ENCODE measurements at regions not wholly inside any gene's neighbourhood (a gene's known extent, or its start where the extent isn't known, plus 50 kb on each side); places are given as distances from the start of the nearest gene placed in this dataset.
"Not testable (repeated sequence)": the region's sequence is repeated elsewhere in the genome, so short reads cannot be mapped to it uniquely, and the experiment has no call there.

DNA sequence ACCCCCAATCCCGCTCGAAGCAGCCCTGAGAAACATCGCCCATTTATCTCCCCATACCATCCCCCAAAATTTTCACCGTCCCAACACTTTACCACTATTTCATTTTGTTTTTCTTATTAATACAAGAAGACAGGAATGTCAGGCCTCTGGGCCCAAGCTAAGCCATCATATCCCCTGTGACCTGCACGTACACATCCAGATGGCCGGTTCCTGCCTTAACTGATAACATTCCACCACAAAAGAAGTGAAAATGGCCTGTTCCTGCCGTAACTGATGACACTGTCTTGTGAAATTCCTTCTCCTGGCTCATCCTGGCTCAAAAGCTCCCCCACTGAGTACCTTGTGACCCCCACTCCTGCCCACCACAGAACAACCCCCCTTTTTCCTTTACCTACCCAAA, 129.8 kb upstream of the ATXN1 start:
- not testable (repeated sequence) for DNase-seq (ENCODE audit: low read depth, low spot score)

GRCh38 chr6:16885411-16886160, 124.3 kb upstream of the ATXN1 start:
- WGBS (ENCODE audit: insufficient coverage, insufficient read length): no CpG with 5 or more reads among the region's 4 CpGs
- Histone ChIP-seq H3K9me3 (ENCODE audit: control insufficient read depth, insufficient read depth, low read length) (no peaks in the 10 kb centered on the region; the same call in 1 of the 2 replicates), H3K27ac (ENCODE audit: low read length) (no peak overlapping the region), H3K4me1 (ENCODE audit: control insufficient read depth, insufficient read depth, low read length) (no peaks in the 10 kb centered on the region), H3K4me3 (ENCODE audit: low read length) (no peak overlapping the region), H3K27me3 (ENCODE audit: control insufficient read depth, insufficient read depth, low read length) (no peaks in the 10 kb centered on the region), H3K36me3 (ENCODE audit: control insufficient read depth, insufficient read depth, low read length) (no peaks in the 10 kb centered on the region)
- no peak for DNase-seq (ENCODE audit: low read depth, low spot score)

More for the DNA sequence above, 129.8 kb upstream of the ATXN1 start:
- H3K36me3 ChIP-seq (ENCODE audit: control insufficient read depth, insufficient read depth, low read length); H3K27me3 ChIP-seq (ENCODE audit: control insufficient read depth, insufficient read depth, low read length); H3K4me1 ChIP-seq (ENCODE audit: control insufficient read depth, insufficient read depth, low read length); H3K27ac ChIP-seq (ENCODE audit: low read length); H3K4me3 ChIP-seq (ENCODE audit: low read length); H3K9me3 ChIP-seq (ENCODE audit: control insufficient read depth, insufficient read depth, low read length): not testable (repeated sequence)
- WGBS (ENCODE audit: insufficient coverage, insufficient read length): 98% methylated on average over 4 of the region's 7 CpGs

- no peaks in the 10 kb centered on the region for H3K27me3 ChIP-seq (ENCODE audit: control insufficient read depth, insufficient read depth, low read length)
- H3K36me3 ChIP-seq (ENCODE audit: control insufficient read depth, insufficient read depth, low read length): no peaks in the 10 kb centered on the region
- no CpG with 5 or more reads among the region's 1 CpG for WGBS (ENCODE audit: insufficient coverage, insufficient read length)
- H3K27ac ChIP-seq (ENCODE audit: low read length): no peak overlapping the region
- no peak overlapping the region for H3K4me3 ChIP-seq (ENCODE audit: low read length)
- H3K4me1 ChIP-seq (ENCODE audit: control insufficient read depth, insufficient read depth, low read length): no peaks in the 10 kb centered on the region
- no peak for DNase-seq (ENCODE audit: low read depth, low spot score)
- H3K9me3 ChIP-seq (ENCODE audit: control insufficient read depth, insufficient read depth, low read length): no peaks in the 10 kb centered on the region; the same call in 1 of the 2 replicates
Measured at GRCh38 chr6:16884526-16884925, 123.3 kb upstream of the ATXN1 start.

DNA sequence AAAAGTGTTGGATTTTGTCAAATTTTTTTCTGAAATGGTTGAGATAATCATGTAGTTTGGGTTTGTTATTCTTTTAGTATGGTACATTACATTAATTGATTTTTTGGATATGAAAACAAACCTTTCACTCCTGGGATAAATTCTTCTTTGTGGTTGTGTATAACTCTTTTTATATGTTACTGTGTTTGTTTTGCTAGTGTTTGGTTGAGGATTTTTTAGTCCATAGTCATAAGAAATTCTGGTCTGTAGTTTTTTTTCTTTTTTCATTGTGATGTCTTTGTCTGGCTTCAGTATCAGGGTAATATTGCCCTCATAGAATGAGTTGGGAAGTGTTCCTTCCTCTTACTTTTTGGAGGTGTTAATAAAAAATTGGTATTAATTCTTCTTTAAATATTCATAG, 122.2 kb upstream of the ATXN1 start:
- no peaks in the 10 kb centered on the region for H3K4me1 ChIP-seq (ENCODE audit: control insufficient read depth, insufficient read depth, low read length)
- H3K4me3 ChIP-seq (ENCODE audit: low read length): no peak overlapping the region
- no peaks in the 10 kb centered on the region for H3K27me3 ChIP-seq (ENCODE audit: control insufficient read depth, insufficient read depth, low read length)
- no peak overlapping the region for H3K27ac ChIP-seq (ENCODE audit: low read length)
- H3K36me3 ChIP-seq (ENCODE audit: control insufficient read depth, insufficient read depth, low read length): no peaks in the 10 kb centered on the region
- DNase-seq (ENCODE audit: low read depth, low spot score): no peak
- H3K9me3 ChIP-seq (ENCODE audit: control insufficient read depth, insufficient read depth, low read length): no peaks in the 10 kb centered on the region; the same call in 1 of the 2 replicates

DNA sequence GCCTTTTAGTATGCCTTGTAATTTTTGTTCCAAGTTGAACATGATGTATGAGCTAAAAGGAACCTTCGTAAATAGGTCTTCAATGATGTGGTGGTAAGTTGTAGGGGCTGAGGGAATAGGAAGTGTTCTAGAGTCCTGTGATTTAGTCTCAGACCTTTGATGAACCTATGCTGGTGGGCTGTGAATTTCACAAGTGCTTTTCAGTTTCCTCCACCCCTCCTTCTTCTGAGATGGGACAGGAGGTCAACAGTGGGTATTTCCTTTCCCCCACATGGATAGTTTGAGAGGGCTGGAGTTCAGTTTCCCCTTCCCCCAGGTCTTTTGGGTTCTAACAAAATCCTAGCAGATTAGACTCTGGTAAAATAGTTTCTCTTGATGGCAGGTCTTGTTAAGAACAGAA, 121.0 kb upstream of the ATXN1 start:
- no peaks in the 10 kb centered on the region; the same call in 1 of the 2 replicates for H3K9me3 ChIP-seq (ENCODE audit: control insufficient read depth, insufficient read depth, low read length)
- H3K36me3 ChIP-seq (ENCODE audit: control insufficient read depth, insufficient read depth, low read length): no peaks in the 10 kb centered on the region
- WGBS (ENCODE audit: insufficient coverage, insufficient read length): no CpG with 5 or more reads among the region's 1 CpG
- H3K4me3 ChIP-seq (ENCODE audit: low read length): no peak overlapping the region
- H3K27ac ChIP-seq (ENCODE audit: low read length): no peak overlapping the region
- H3K4me1 ChIP-seq (ENCODE audit: control insufficient read depth, insufficient read depth, low read length): no peaks in the 10 kb centered on the region
- no peaks in the 10 kb centered on the region for H3K27me3 ChIP-seq (ENCODE audit: control insufficient read depth, insufficient read depth, low read length)
- DNase-seq (ENCODE audit: low read depth, low spot score): no peak

DNA sequence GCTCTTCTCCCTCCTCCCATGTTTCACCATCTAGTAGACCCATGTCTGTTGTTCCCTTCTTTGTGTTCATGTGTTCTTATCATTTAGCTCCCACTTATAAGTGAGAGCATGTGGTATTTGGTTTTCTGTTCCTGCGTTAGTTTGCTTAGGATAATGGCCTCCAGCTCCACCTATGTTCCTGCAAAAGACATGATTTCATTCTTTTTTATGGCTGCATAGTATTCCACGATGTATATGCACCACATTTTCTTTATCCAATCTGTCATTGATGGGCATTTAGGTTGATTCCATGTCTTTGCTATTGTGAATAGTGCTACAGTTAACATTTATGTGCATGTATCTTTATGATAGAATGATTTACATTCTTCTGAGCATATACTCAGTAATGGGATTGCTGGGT, 115.6 kb upstream of the ATXN1 start:
- H3K4me3 ChIP-seq (ENCODE audit: low read length); H3K27me3 ChIP-seq (ENCODE audit: control insufficient read depth, insufficient read depth, low read length); H3K27ac ChIP-seq (ENCODE audit: low read length); H3K9me3 ChIP-seq (ENCODE audit: control insufficient read depth, insufficient read depth, low read length); H3K36me3 ChIP-seq (ENCODE audit: control insufficient read depth, insufficient read depth, low read length); DNase-seq (ENCODE audit: low read depth, low spot score); H3K4me1 ChIP-seq (ENCODE audit: control insufficient read depth, insufficient read depth, low read length): not testable (repeated sequence)
- WGBS (ENCODE audit: insufficient coverage, insufficient read length): no CpG with 5 or more reads among the region's 2 CpGs

- Histone ChIP-seq H3K27me3 (ENCODE audit: control insufficient read depth, insufficient read depth, low read length) (no peaks in the 10 kb centered on the region), H3K36me3 (ENCODE audit: control insufficient read depth, insufficient read depth, low read length) (no peaks in the 10 kb centered on the region), H3K9me3 (ENCODE audit: control insufficient read depth, insufficient read depth, low read length) (no peaks in the 10 kb centered on the region), H3K4me3 (ENCODE audit: low read length) (no peak overlapping the region), H3K27ac (ENCODE audit: low read length) (no peak overlapping the region), H3K4me1 (ENCODE audit: control insufficient read depth, insufficient read depth, low read length) (no peaks in the 10 kb centered on the region)
- no peak for DNase-seq (ENCODE audit: low read depth, low spot score)
- no CpG with 5 or more reads among the region's 3 CpGs for WGBS (ENCODE audit: insufficient coverage, insufficient read length)
Measured at GRCh38 chr6:16876201-16876600, 114.9 kb upstream of the ATXN1 start.

- WGBS (ENCODE audit: insufficient coverage, insufficient read length): no CpG with 5 or more reads among the region's 3 CpGs
Measured at GRCh38 chr6:16873698-16874097, 112.4 kb upstream of the ATXN1 start.

DNA sequence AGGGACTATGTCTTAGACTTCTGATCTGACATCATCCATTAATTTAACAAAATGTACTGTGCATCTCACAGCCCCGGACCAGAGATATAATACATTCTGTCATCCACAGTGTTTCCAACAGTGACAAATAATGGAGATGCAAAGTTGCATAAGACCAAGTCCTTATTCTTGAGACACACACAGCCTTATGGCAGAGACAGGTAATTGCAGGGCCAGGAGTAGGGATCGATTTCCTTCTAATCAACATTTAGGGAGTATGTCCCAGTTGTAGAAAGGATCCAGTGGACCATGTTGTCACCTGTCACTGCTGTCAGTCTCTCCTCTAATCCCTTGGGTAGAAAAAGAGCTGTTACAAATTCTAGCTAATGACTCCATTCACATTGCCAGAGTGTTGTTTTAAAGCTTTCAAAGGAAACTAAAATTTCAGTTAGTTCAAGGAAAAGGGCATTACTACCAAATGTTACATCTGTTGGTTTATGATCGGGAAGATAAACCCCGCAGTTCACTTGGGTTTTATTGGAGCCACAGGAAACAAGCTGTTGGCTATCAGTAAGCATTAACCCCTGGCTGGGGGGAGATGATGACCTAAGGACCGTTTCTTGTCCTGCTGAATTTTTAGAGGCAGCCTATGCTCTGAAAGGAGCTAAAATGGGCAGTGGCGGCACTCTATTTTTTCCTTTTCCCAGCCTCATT, 111.4 kb upstream of the ATXN1 start:
- Histone ChIP-seq H3K4me1 (ENCODE audit: control insufficient read depth, insufficient read depth, low read length) (no peaks in the 10 kb centered on the region), H3K27me3 (ENCODE audit: control insufficient read depth, insufficient read depth, low read length) (no peaks in the 10 kb centered on the region), H3K9me3 (ENCODE audit: control insufficient read depth, insufficient read depth, low read length) (no peaks in the 10 kb centered on the region), H3K27ac (ENCODE audit: low read length) (no peak overlapping the region), H3K36me3 (ENCODE audit: control insufficient read depth, insufficient read depth, low read length) (no peaks in the 10 kb centered on the region), H3K4me3 (ENCODE audit: low read length) (no peak overlapping the region)
- no peak for DNase-seq (ENCODE audit: low read depth, low spot score)
- no CpG with 5 or more reads among the region's 6 CpGs for whole genome bisulfite sequencing (ENCODE audit: insufficient coverage, insufficient read length)

More at GRCh38 chr6:16873698-16874097, 112.4 kb upstream of the ATXN1 start:
- H3K27me3 ChIP-seq (ENCODE audit: control insufficient read depth, insufficient read depth, low read length): no peaks in the 10 kb centered on the region
- H3K4me1 ChIP-seq (ENCODE audit: control insufficient read depth, insufficient read depth, low read length): no peaks in the 10 kb centered on the region
- no peak for DNase-seq (ENCODE audit: low read depth, low spot score)
- no peak overlapping the region for H3K27ac ChIP-seq (ENCODE audit: low read length)
- no peaks in the 10 kb centered on the region for H3K9me3 ChIP-seq (ENCODE audit: control insufficient read depth, insufficient read depth, low read length)
- no peaks in the 10 kb centered on the region for H3K36me3 ChIP-seq (ENCODE audit: control insufficient read depth, insufficient read depth, low read length)
- no peak overlapping the region for H3K4me3 ChIP-seq (ENCODE audit: low read length)

GRCh38 chr6:16871047-16871446, 109.8 kb upstream of the ATXN1 start:
- no peaks in the 10 kb centered on the region for H3K4me1 ChIP-seq (ENCODE audit: control insufficient read depth, insufficient read depth, low read length)
- no peaks in the 10 kb centered on the region for H3K9me3 ChIP-seq (ENCODE audit: control insufficient read depth, insufficient read depth, low read length)
- H3K27ac ChIP-seq (ENCODE audit: low read length): no peak overlapping the region
- H3K36me3 ChIP-seq (ENCODE audit: control insufficient read depth, insufficient read depth, low read length): no peaks in the 10 kb centered on the region
- DNase-seq (ENCODE audit: low read depth, low spot score): no peak
- WGBS (ENCODE audit: insufficient coverage, insufficient read length): no CpG with 5 or more reads among the region's 5 CpGs
- H3K4me3 ChIP-seq (ENCODE audit: low read length): no peak overlapping the region
- no peaks in the 10 kb centered on the region for H3K27me3 ChIP-seq (ENCODE audit: control insufficient read depth, insufficient read depth, low read length)

DNA sequence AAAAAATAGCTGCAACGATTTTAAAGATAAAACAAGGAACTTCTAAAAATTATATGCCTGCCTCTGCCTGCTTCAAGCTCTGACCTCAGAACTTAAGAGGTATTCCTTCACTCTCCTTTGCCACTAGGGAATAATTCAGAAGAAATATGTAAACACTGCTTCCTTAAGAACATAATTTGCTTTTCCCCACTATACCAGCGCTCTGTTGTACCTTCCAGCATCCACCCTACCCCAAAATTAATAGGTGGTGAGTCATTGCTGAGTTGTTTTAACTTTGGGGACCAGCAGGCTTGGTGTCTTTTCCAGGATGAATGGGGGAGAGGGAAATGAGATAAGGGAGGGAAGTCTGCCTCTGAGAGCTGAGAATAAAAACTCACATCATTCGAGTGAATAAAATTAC, 107.7 kb upstream of the ATXN1 start:
- DNase-seq (ENCODE audit: low read depth, low spot score): no peak
- no peaks in the 10 kb centered on the region for H3K27me3 ChIP-seq (ENCODE audit: control insufficient read depth, insufficient read depth, low read length)
- no peaks in the 10 kb centered on the region for H3K36me3 ChIP-seq (ENCODE audit: control insufficient read depth, insufficient read depth, low read length)
- WGBS (ENCODE audit: insufficient coverage, insufficient read length): no CpG with 5 or more reads among the region's 3 CpGs
- H3K27ac ChIP-seq (ENCODE audit: low read length): no peak overlapping the region
- H3K4me3 ChIP-seq (ENCODE audit: low read length): no peak overlapping the region
- no peaks in the 10 kb centered on the region for H3K9me3 ChIP-seq (ENCODE audit: control insufficient read depth, insufficient read depth, low read length)
- no peaks in the 10 kb centered on the region for H3K4me1 ChIP-seq (ENCODE audit: control insufficient read depth, insufficient read depth, low read length)
